Omental fat pad (tissue), 3 donors: ENCODE measurements at regions not wholly inside any gene's neighbourhood (a gene's known extent, or its start where the extent isn't known, plus 50 kb on each side); places are given as distances from the start of the nearest gene placed in this dataset.

Source experiments
- ATAC-seq: fragments of 150-250 bp; one replicate; pipeline ENCODE4 v1.9.1; 2016; ENCODE audit warnings: mild to moderate bottlenecking, moderate library complexity; ENCODE audit not compliant: low FRiP score
- DNase-seq: peaks from one replicate; pipeline ENCODE4 v3.0.0-alpha.2; 2019; ENCODE audit warnings: low spot score
- CTCF ChIP-seq, 3 donors: fragments of 450-650 bp; IDR thresholded peaks; one replicate each; pipeline ENCODE4 v1.5.1; 2016 to 2017; ENCODE audit warnings: antibody characterized with exemption in 3 of 3, mild to moderate bottlenecking in 3 of 3, moderate library complexity in 2 of 3

GRCh38 chr5:104967806-104968410 is 1405.3 kb upstream of the NUDT12 start:
- TF ChIP-seq CTCF (IDR thresholded peaks at IDR 0.05) = no peak
- no peak for DNase-seq
- no peak for ATAC-seq

DNA sequence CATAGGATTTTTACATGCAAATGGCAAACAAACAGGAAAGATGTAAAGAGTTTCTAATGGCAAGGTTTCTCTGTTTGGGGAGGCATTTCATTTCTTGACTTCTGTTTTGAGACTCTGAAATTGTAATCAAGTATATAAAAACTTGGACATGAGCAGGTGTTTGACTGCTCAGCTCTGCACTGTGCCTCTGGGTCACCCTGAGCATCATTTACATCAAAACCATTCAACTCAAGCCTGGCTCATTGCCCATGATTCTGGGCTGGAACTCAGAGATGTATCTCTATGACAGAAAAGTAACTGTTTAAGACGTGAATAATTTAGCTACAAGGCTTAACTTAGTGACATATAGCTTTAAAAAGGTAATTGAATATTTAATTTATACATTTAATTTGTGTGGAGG is 1402.4 kb upstream of the NUDT12 start:
- DNase-seq (no peak), ATAC-seq (no peak)
- no peak for TF ChIP-seq CTCF (IDR thresholded peaks at IDR 0.05)

DNA sequence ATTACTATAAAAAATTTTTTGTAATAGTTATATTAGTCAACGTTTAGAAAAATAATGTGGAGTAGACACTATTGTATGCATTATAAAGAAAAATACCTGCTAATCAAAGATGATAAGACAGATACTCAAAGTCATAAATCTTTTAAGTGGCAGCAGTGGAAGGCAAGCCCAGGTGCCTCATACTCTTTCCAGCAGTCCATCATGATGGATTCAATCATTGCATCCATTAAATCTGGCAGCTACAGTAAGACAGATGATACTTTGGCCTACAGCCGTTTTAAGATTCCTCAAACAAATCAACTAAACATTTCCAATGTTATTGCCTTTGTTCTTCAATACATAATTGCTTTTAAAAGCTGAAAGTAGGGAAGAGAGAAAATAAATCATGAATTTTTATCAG is 1392.9 kb upstream of the NUDT12 start:
- TF ChIP-seq CTCF (IDR thresholded peaks at IDR 0.05) = no peak
- no peak for DNase-seq
- no peak for ATAC-seq

DNA sequence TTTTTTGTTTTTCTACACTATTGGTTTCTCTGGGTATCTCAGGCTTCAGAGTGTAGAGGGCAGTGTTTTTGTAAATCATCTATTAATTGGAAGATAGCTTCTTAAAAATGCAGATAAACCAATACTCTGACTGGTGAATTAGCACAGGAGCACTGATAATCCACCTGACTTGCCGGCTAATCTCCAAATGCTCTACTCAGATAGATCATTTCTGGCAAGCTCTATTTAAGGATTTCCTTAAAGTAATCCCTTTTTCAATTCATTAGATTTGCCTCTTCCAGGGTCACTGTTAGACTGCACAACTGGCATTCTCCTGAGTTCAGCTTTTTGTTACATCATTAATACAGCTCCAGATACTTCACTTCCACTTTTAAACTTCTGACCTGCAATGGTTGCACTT is 1390.3 kb upstream of the NUDT12 start:
- DNase-seq (no peak), ATAC-seq (no peak)
- TF ChIP-seq CTCF (IDR thresholded peaks at IDR 0.05) = no peak

GRCh38 chr5:104951829-104952228 is 1389.2 kb upstream of the NUDT12 start:
- ATAC-seq (no peak), DNase-seq (no peak)
- no peak for TF ChIP-seq CTCF (IDR thresholded peaks at IDR 0.05)

- ATAC-seq (no peak), DNase-seq (no peak)
- TF ChIP-seq CTCF (IDR thresholded peaks at IDR 0.05) = no peak
Measured at GRCh38 chr5:104947076-104947475, 1384.5 kb upstream of the NUDT12 start.

DNA sequence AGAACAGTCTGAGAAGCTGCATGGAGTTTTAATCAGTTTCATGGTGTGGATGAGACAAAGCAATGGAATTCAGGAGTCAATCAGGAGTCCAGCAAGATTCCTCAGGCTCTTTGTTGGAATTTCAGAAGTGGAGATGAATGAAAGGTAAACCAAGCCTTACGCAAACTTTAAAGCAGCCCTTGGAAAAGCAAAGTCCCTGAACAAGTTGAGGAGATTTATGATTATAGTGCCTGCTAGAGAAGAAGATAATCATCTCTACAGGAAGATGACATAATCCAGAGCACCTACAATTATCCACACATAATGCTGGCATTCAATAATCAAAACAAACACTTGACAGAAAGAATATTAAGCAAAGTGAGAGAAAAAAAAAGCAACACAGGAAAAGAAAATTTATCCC is 1380.1 kb upstream of the NUDT12 start:
- DNase-seq (no peak), ATAC-seq (no peak)
- no peak for TF ChIP-seq CTCF (IDR thresholded peaks at IDR 0.05)
